GM12891 (cell line): ENCODE measurements at regions not wholly inside any gene's neighbourhood (a gene's known extent, or its start where the extent isn't known, plus 50 kb on each side); places are given as distances from the start of the nearest gene placed in this dataset.

Experiments
- POLR2A ChIP-seq: IDR thresholded peaks from 2 replicates; pipeline ENCODE4 v1.6.1; 2011; ENCODE audit warnings: low read depth, low read length, control low read depth
- POLR2AphosphoS5 ChIP-seq: IDR thresholded peaks from 2 replicates; pipeline ENCODE4 v1.6.1; 2011; ENCODE audit warnings: low read depth, low read length, control low read depth
- SPI1 ChIP-seq: IDR thresholded peaks from 2 replicates; pipeline ENCODE4 v1.6.1; 2011; ENCODE audit warnings: low read depth, low read length, control low read depth
- TAF1 ChIP-seq: IDR thresholded peaks from 2 replicates; pipeline ENCODE4 v1.6.1; 2011; ENCODE audit warnings: low read depth, low read length, control low read depth

DNA sequence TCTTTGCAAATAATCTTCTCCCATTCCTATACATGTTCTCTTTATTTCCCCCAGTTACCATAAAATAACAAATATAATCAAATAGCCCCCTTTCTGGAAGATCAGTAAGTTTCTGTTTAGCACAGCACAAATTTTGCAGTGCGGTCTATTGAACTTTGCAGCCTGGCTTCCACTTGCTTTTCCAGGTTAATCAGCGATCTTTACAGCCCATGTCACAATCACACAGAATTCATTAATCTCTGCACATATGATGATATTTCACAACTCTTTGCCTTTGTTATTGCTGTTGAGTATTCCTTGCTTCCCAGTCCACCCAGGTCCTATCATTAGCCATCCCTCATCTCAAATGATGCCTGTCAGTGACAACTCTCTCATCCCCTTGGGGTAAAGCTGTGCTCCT lies 2358.0 kb downstream of the PCDH7 start:
- TF ChIP-seq POLR2AphosphoS5 = no peak
- no peak for TF ChIP-seq SPI1
- TF ChIP-seq POLR2A = no peak
- no peak for TF ChIP-seq TAF1
